CD4-positive, alpha-beta T cell treated with Interleukin-15 for 1 hour (primary cell): ENCODE measurements at regions not wholly inside any gene's neighbourhood (a gene's known extent, or its start where the extent isn't known, plus 50 kb on each side); places are given as distances from the start of the nearest gene placed in this dataset.
A peak's percentile ranks its signal among the peaks of the same experiment; 100 is the strongest.
"Not testable (repeated sequence)": the region's sequence is repeated elsewhere in the genome, so short reads cannot be mapped to it uniquely, and the experiment has no call there.

Experiments
- DNase-seq: peaks from one replicate; pipeline ENCODE4 v3.0.0-alpha.2; 2020

- not testable (repeated sequence) for DNase-seq
These were observed 145.1 kb downstream of the AKR1D1 start for GRCh38 chr7:138221388-138221787.

GRCh38 chr7:138223402-138223879 lies 147.2 kb downstream of the AKR1D1 start:
- DNase-seq, result no peak

GRCh38 chr7:138226001-138226476 lies 149.8 kb downstream of the AKR1D1 start:
- DNase-seq, result no peak

GRCh38 chr7:138226745-138227279 lies 150.6 kb downstream of the AKR1D1 start:
- no peak for DNase-seq

- DNase-seq, result no peak
These were observed 151.9 kb downstream of the AKR1D1 start for GRCh38 chr7:138228119-138228518.

GRCh38 chr7:138228769-138229168 lies 152.5 kb downstream of the AKR1D1 start:
- no peak for DNase-seq

GRCh38 chr7:138233189-138233588 lies 156.9 kb downstream of the AKR1D1 start:
- no peak for DNase-seq

GRCh38 chr7:138235207-138235606 lies 158.9 kb downstream of the AKR1D1 start:
- no peak for DNase-seq

- DNase-seq, result no peak
These were observed 161.7 kb downstream of the AKR1D1 start for GRCh38 chr7:138237995-138238394.

GRCh38 chr7:138238734-138239659 lies 162.7 kb downstream of the AKR1D1 start:
- DNase-seq, result no peak

GRCh38 chr7:138243430-138243829 lies 167.2 kb downstream of the AKR1D1 start:
- DNase-seq, result no peak

- DNase-seq, result no peak
These were observed 167.6 kb downstream of the AKR1D1 start for GRCh38 chr7:138243836-138244235.

- no peak for DNase-seq
These were observed 168.3 kb downstream of the AKR1D1 start for GRCh38 chr7:138244606-138245005.

GRCh38 chr7:138245216-138245615 lies 169.0 kb downstream of the AKR1D1 start:
- DNase-seq, result no peak

- DNase-seq, result no peak
These were observed 169.4 kb downstream of the AKR1D1 start for GRCh38 chr7:138245682-138246081.

GRCh38 chr7:138246428-138246827 lies 170.2 kb downstream of the AKR1D1 start:
- no peak for DNase-seq

- no peak for DNase-seq
These were observed 170.8 kb downstream of the AKR1D1 start for GRCh38 chr7:138247081-138247480.

- no peak for DNase-seq
These were observed 171.5 kb downstream of the AKR1D1 start for GRCh38 chr7:138247568-138248333.

- no peak for DNase-seq
These were observed 172.3 kb downstream of the AKR1D1 start for GRCh38 chr7:138248609-138249008.

GRCh38 chr7:138249975-138250374 lies 173.7 kb downstream of the AKR1D1 start:
- no peak for DNase-seq

GRCh38 chr7:138252666-138253065 lies 176.4 kb downstream of the AKR1D1 start:
- DNase-seq, result not testable (repeated sequence)

- DNase-seq, result no peak
These were observed 178.2 kb downstream of the AKR1D1 start for GRCh38 chr7:138254444-138254843.

GRCh38 chr7:138257459-138258196 lies 181.4 kb downstream of the AKR1D1 start:
- DNase-seq, result peak; percentile 47
